HEK293T (cell line): ENCODE measurements at regions not wholly inside any gene's neighbourhood (a gene's known extent, or its start where the extent isn't known, plus 50 kb on each side); places are given as distances from the start of the nearest gene placed in this dataset.

Experiments used
- ARNT ChIP-seq: fragments of 450-650 bp; IDR thresholded peaks from 2 replicates; pipeline ENCODE4 v1.6.1; 2017; ENCODE audit warnings: mild to moderate bottlenecking
- BHLHE40 ChIP-seq: fragments of 450-650 bp; IDR thresholded peaks from 2 replicates; pipeline ENCODE4 v1.6.1; 2016; ENCODE audit warnings: mild to moderate bottlenecking, moderate library complexity, borderline replicate concordance
- ELF4 ChIP-seq: fragments of 450-650 bp; IDR thresholded peaks from 2 replicates; pipeline ENCODE4 v1.6.1; 2017; ENCODE audit warnings: antibody characterized with exemption
- FOXA1 ChIP-seq: fragments of 450-650 bp; IDR thresholded peaks from 2 replicates; pipeline ENCODE4 v1.6.1; 2016; ENCODE audit warnings: mild to moderate bottlenecking
- FOXK2 ChIP-seq: fragments of 450-650 bp; IDR thresholded peaks from 2 replicates; pipeline ENCODE4 v1.6.1; 2016; ENCODE audit warnings: mild to moderate bottlenecking
- FOXM1 ChIP-seq: fragments of 450-650 bp; IDR thresholded peaks from 2 replicates; pipeline ENCODE4 v1.6.1; 2017; ENCODE audit warnings: mild to moderate bottlenecking, borderline replicate concordance
- L3MBTL2 ChIP-seq: fragments of 450-650 bp; conservative IDR thresholded peaks from 2 replicates; pipeline ENCODE4 v1.6.1; 2016; ENCODE audit warnings: mild to moderate bottlenecking
- LEF1 ChIP-seq: fragments of 450-650 bp; IDR thresholded peaks from 2 replicates; pipeline ENCODE4 v1.6.1; 2017; ENCODE audit warnings: mild to moderate bottlenecking, borderline replicate concordance
- NFRKB ChIP-seq: fragments of 450-650 bp; IDR thresholded peaks from 2 replicates; pipeline ENCODE4 v1.6.1; 2016; ENCODE audit warnings: mild to moderate bottlenecking, moderate library complexity
- PKNOX1 ChIP-seq: fragments of 450-650 bp; IDR thresholded peaks from 2 replicates; pipeline ENCODE4 v1.6.1; 2016
- SP1 ChIP-seq: fragments of 450-650 bp; IDR thresholded peaks from 2 replicates; pipeline ENCODE4 v1.6.1; 2017
- SUZ12 ChIP-seq: fragments of 450-650 bp; IDR thresholded peaks from 2 replicates; pipeline ENCODE4 v1.6.1; 2016; ENCODE audit warnings: mild to moderate bottlenecking
- TARDBP ChIP-seq: fragments of 450-650 bp; IDR thresholded peaks from 2 replicates; pipeline ENCODE4 v1.6.1; 2016

DNA sequence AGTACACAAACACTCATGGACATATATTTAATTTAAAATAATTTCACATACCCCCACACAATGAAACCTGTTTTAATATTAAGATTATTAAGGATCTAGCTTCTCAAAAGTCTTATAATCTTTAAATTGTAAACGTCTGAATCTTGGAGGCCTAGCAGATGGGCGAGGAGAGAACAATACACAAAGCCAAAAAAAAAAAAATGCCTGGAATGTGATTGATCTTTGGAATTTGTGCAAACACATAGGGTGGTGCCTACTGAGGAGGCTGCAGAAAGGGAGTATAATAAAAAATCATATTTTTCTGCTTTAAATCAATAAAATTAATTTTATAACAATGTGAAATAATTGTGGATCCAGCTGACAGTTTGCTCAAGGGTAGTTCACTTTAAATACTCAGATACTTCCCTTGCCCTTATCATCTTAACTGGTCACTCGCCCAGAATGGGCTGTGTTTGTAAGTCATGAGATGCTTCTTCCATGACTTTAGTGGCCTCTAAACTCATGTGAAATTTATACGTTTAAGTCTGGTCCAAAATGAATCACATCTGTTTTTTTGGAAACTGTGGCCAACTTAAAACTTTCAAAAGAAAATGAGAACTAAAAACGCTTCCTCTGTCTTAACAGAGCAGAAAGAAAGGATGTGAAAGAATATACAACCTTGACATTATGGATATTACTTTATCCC lies 802.8 kb upstream of the CXADR start:
- no peak for TF ChIP-seq FOXK2
- no peak for TF ChIP-seq ELF4
- TF ChIP-seq FOXA1, result no peak
- TF ChIP-seq BHLHE40, result no peak
- no peak for TF ChIP-seq TARDBP
- no peak for TF ChIP-seq PKNOX1
- TF ChIP-seq ARNT, result no peak
- TF ChIP-seq FOXM1, result no peak
- TF ChIP-seq LEF1, result no peak
- TF ChIP-seq SP1, result no peak
- TF ChIP-seq NFRKB, result no peak
- TF ChIP-seq SUZ12, result no peak
- TF ChIP-seq L3MBTL2, result no peak
